Ascending aorta (tissue), 2 donors: ENCODE measurements at regions not wholly inside any gene's neighbourhood (a gene's known extent, or its start where the extent isn't known, plus 50 kb on each side); places are given as distances from the start of the nearest gene placed in this dataset.
A peak's percentile ranks its signal among the peaks of the same experiment; 100 is the strongest.

Source experiments
- DNase-seq, 2 donors: peaks; one replicate each; pipeline ENCODE4 v3.0.0-alpha.2; 2019; ENCODE audit warnings: low spot score in 2 of 2
- H3K27ac ChIP-seq, 2 donors: fragments of 200-600 bp; sonication (generic); one replicate each; pipeline ENCODE4 v1.5.1; 2016 to 2017; ENCODE audit warnings: mild to moderate bottlenecking in 1 of 2
- H3K27me3 ChIP-seq: fragments of 200-600 bp; sonication (generic); one replicate; pipeline ENCODE4 v1.5.1; 2017
- H3K36me3 ChIP-seq, 2 donors: fragments of 200-600 bp; sonication (generic); one replicate each; pipeline ENCODE4 v1.5.1; 2016
- H3K4me1 ChIP-seq, 2 donors: fragments of 200-600 bp; sonication (generic); one replicate each; pipeline ENCODE4 v1.5.1; 2016 to 2017; ENCODE audit warnings: mild to moderate bottlenecking in 1 of 2
- H3K4me3 ChIP-seq, 2 donors: fragments of 200-600 bp; sonication (generic); one replicate each; pipeline ENCODE4 v1.5.1; 2016 to 2017; ENCODE audit warnings: mild to moderate bottlenecking in 1 of 2
- H3K9me3 ChIP-seq, 2 donors: fragments of 200-600 bp; sonication (generic); one replicate each; pipeline ENCODE4 v1.5.1; 2016
- intact Hi-C: fragments of 100-400 bp; cut with DNase I; formaldehyde crosslinking; loops from one replicate; pipeline ENCODE4 v1.15.1; 2023
- TF ChIP-seq, protein P1 (sequence below), 3 experiments: fragments of 200-600 bp in 2 of 3; fragments of 450-650 bp in 1 of 3; sonication (generic) in 2 of 3; IDR thresholded peaks; one replicate each; pipeline ENCODE4 v1.5.1; 2016 to 2019; ENCODE audit warnings: antibody characterized with exemption in 3 of 3, mild to moderate bottlenecking in 1 of 3, moderate library complexity in 1 of 3

DNA sequence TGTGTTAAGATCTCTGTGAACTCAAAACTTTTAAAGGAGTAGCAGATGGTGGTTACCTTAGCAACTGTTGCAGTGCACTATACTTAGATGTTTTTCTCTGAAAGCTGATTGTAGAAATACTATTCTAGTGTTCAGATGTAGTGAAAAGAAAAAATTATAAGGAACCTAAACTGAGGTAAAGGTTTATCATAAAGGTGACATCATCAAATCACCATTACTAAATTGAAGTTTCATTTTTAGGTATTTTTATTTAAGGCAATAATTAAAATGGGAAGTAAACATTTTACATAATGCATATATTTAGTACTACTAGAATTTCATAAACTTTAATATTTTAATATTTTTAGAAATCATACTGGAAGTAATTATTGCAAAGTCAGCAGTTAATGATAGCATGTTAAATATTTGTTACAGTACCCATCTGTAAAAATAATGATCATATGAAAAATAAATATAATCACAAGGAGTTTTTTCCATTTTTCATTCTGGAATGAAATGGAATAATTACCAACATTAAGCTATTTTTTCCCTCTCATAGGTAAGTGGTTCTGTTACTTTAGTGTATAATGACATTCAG, 141.1 kb upstream of the NAV3 start:
- H3K36me3 ChIP-seq, result no peaks in the 10 kb centered on the region
- H3K9me3 ChIP-seq, result no peaks in the 10 kb centered on the region
- no peaks in the 10 kb centered on the region for H3K27me3 ChIP-seq
- no peak for DNase-seq
- no peak overlapping the region for H3K27ac ChIP-seq
- no peak overlapping the region for H3K4me3 ChIP-seq
- TF ChIP-seq, protein P1, sequence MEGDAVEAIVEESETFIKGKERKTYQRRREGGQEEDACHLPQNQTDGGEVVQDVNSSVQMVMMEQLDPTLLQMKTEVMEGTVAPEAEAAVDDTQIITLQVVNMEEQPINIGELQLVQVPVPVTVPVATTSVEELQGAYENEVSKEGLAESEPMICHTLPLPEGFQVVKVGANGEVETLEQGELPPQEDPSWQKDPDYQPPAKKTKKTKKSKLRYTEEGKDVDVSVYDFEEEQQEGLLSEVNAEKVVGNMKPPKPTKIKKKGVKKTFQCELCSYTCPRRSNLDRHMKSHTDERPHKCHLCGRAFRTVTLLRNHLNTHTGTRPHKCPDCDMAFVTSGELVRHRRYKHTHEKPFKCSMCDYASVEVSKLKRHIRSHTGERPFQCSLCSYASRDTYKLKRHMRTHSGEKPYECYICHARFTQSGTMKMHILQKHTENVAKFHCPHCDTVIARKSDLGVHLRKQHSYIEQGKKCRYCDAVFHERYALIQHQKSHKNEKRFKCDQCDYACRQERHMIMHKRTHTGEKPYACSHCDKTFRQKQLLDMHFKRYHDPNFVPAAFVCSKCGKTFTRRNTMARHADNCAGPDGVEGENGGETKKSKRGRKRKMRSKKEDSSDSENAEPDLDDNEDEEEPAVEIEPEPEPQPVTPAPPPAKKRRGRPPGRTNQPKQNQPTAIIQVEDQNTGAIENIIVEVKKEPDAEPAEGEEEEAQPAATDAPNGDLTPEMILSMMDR (IDR thresholded peaks at IDR 0.05), result no peak
- H3K4me1 ChIP-seq, result no peaks in the 10 kb centered on the region
- intact Hi-C loops, result loop anchor here (10.0 kb wide), 1 partner anchor 535 kb away; no protein-coding TSS in a partner anchor

DNA sequence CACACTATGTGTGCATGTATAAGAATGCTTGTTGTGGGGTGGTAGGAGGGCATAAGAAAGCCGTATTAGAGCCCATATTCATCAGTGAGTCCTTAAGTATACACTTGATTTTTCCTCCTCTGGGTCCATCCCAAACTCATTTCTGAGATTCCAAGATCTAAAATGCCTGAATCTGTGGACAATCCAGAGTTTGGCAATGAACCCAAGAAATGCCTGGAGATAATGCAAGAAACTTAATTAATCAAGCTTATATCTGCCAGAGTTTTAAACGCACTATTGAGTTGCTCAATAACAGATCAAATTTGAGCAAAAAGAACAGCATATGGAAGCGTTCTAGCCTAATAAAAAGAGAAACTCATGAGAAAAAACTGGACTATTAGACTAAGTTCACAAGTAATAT, 143.4 kb upstream of the NAV3 start:
- no peaks in the 10 kb centered on the region for H3K27me3 ChIP-seq
- DNase-seq, result no peak
- no peaks in the 10 kb centered on the region for H3K4me1 ChIP-seq
- H3K4me3 ChIP-seq, result no peak overlapping the region
- TF ChIP-seq, protein P1 (IDR thresholded peaks at IDR 0.05), result no peak
- no peaks in the 10 kb centered on the region for H3K9me3 ChIP-seq
- no peaks in the 10 kb centered on the region for H3K36me3 ChIP-seq
- no peak overlapping the region for H3K27ac ChIP-seq
- intact Hi-C loops, result loop anchor here (10.0 kb wide), 1 partner anchor 533 kb away; no protein-coding TSS in a partner anchor

DNA sequence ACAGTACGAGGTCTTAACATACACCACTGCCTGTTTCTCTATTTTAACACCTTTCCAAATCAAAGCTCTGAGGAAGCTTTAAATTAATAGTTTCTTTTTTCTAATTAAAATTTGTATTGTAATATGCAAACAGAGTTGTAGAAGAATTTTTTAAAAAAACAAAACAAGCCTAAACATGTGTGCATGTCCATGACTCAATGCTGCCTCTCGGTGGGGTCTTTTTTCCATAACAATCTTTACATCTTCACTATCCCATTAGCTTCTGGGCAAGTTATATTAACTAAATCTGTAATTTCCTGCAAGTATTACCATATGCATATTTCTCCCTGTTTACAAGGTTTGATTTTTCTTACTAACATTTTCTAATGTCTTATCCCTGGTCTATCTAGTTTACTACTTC, 143.9 kb upstream of the NAV3 start:
- Histone ChIP-seq H3K4me3 (no peak overlapping the region), H3K27me3 (no peaks in the 10 kb centered on the region), H3K36me3 (no peaks in the 10 kb centered on the region), H3K9me3 (no peaks in the 10 kb centered on the region), H3K4me1 (no peaks in the 10 kb centered on the region), H3K27ac (no peak overlapping the region)
- TF ChIP-seq, protein P1 (IDR thresholded peaks at IDR 0.05), result no peak
- intact Hi-C loops, result loop anchor here (10.0 kb wide), 1 partner anchor 532 kb away; no protein-coding TSS in a partner anchor
- no peak for DNase-seq

DNA sequence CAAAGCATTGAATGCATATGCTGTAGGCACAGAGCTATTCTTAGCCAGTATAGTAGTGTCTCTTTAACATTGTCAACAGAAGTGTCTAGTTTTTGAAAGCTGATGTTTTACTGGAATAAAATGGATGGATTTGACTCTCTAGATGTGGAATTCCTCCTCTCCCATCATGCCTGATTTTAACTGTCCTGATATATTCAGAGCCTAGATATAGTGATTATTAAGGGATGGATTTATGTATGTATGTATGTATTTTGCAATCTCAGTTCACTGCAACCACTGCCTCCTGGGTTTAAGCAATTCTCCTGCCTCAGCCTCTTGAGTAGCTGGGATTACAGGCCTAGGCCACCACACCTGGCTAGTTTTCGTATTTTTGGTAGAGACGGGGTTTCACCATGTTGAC, 144.8 kb upstream of the NAV3 start:
- Histone ChIP-seq H3K36me3 (no peaks in the 10 kb centered on the region), H3K27me3 (no peaks in the 10 kb centered on the region), H3K9me3 (no peaks in the 10 kb centered on the region), H3K27ac (no peak overlapping the region), H3K4me3 (no peak overlapping the region), H3K4me1 (no peaks in the 10 kb centered on the region)
- TF ChIP-seq, protein P1 (IDR thresholded peaks at IDR 0.05), result no peak
- intact Hi-C loops, result loop anchor here (10.0 kb wide), 1 partner anchor 531 kb away; no protein-coding TSS in a partner anchor
- no peak for DNase-seq

DNA sequence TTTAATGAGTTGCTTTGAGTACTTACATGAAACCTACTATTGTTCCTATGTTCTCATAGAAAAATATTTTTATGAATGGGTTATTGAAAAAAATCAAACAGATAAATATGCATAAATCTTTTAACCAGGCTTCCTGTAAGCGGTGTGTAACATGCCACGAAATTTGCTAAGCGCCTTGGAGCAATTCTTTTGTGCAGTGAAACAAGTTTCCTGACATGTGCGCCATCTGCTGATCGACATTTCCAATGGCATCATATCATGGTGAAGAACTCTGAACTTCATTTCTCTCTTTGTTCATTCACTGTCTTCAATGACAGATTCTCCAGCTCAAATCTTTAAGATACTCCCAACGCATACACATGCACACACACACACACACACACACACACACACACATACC, 145.6 kb upstream of the NAV3 start:
- Histone ChIP-seq H3K4me1 (no peaks in the 10 kb centered on the region), H3K4me3 (peak overlapping the region in 1 of 2 donors; percentile 2)

More for the DNA sequence above, 145.6 kb upstream of the NAV3 start:
- intact Hi-C loops, result loop anchor here (10.0 kb wide), 1 partner anchor 530 kb away; no protein-coding TSS in a partner anchor
- H3K27me3 ChIP-seq, result no peaks in the 10 kb centered on the region
- TF ChIP-seq, protein P1 (IDR thresholded peaks at IDR 0.05), result peak in 1 of 3 experiments; percentile 37
- H3K9me3 ChIP-seq, result no peaks in the 10 kb centered on the region
- peak in 1 of 2 donors; percentile 64 for DNase-seq
- no peak overlapping the region for H3K27ac ChIP-seq
- H3K36me3 ChIP-seq, result no peaks in the 10 kb centered on the region
